ENCODE measurements at regions not wholly inside any gene's neighbourhood (a gene's known extent, or its start where the extent isn't known, plus 50 kb on each side); places are given as distances from the start of the nearest gene placed in this dataset.
A peak's percentile ranks its signal among the peaks of the same experiment; 100 is the strongest.

DNA sequence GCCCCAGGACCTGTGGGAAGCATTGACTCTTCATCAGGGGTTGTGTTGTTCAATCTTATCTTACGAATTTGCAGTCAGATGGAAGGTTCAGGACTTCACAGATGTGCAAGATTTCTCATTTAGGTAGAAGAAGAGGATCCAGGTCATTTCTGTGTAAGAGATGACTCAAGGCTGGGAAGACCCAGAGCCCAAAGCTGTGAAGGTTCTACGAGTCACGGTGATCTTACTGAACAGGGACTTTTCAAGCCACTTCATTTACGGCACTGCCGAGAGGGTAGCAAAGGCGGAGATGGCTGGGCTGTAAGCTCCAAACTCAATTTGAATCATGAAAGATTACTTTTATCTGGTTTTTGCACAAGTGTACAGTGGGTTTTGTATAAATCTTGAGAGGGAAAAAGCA is 228.0 kb upstream of the MEX3C start:
- in situ Hi-C loops (cut with MboI): no loop called here
- Histone ChIP-seq H3K79me2 (ENCODE audit: control insufficient read depth, insufficient read depth, low read length) (no peaks in the 10 kb centered on the region), H3K9me3 (replicated peaks; ENCODE audit: control insufficient read depth, insufficient read depth, low read length) (no peaks in the 10 kb centered on the region), H3K4me2 (ENCODE audit: control insufficient read depth, insufficient read depth) (no peak overlapping the region), H2AFZ (ENCODE audit: control insufficient read depth, low read depth, low read length) (peak overlapping the region; percentile 48), H3K36me3 (ENCODE audit: control insufficient read depth in 2 of 2, insufficient read depth in 2 of 2, low read length in 1 of 2) (no peaks in the 10 kb centered on the region), H3K4me1 (ENCODE audit: control insufficient read depth, insufficient read depth, low read length) (peaks cover 4% of the 10 kb centered on the region; the same call in 1 of the 2 replicates), H3K4me3 (no peak overlapping the region), H3K27ac (ENCODE audit: control insufficient read depth, insufficient read depth) (peak overlapping the region; percentile 46; the same call in 1 of the 2 replicates), H3K9ac (ENCODE audit: control insufficient read depth, insufficient read depth, low read length) (peak overlapping the region; percentile 16; the same call in 1 of the 2 replicates), H4K20me1 (ENCODE audit: control insufficient read depth, insufficient read depth) (no peaks in the 10 kb centered on the region), H3K27me3 (replicated peaks in 1 of 2; ENCODE audit: control insufficient read depth in 2 of 2, insufficient read depth in 2 of 2, low read length in 1 of 2) (no peaks in the 10 kb centered on the region)
- WGBS (ENCODE audit: insufficient coverage, insufficient replicate concordance, low lambda C conversion rate, missing lambda C conversion rate): 0% methylated on average over 6 of the region's 6 CpGs
- SMC1A ChIA-PET (ENCODE audit: uncharacterized antibody, unreplicated experiment): interaction anchor here (0.6 to 1.6 kb wide), 3 partner anchors 8 to 213 kb away, joined by 3 read pairs; no protein-coding TSS in a partner anchor
- peak; percentile 85 for ATAC-seq
- DNase-seq (ENCODE audit: low read depth, low spot score): peak; percentile 11
- CTCF ChIA-PET: interaction anchor here (0.6 kb wide), 1 partner anchor 86 kb away, joined by 4 read pairs; no protein-coding TSS in a partner anchor
- intact Hi-C loops (cut with micrococcal nuclease; ENCODE audit: unreplicated experiment): no loop called here
- no peak for FAIRE-seq
- POLR2A ChIA-PET: interaction anchor here (0.9 kb wide), 1 partner anchor 17 kb away, joined by 4 read pairs; no protein-coding TSS in a partner anchor
- RAD21 ChIA-PET (ENCODE audit: unreplicated experiment): no interaction called here
- no TSS peak for BruUV-seq (replicated peaks)
- TF ChIP-seq CBX5 (IDR thresholded peaks at IDR 0.05; ENCODE audit: low read depth) (no peak), SIN3A (IDR thresholded peaks at IDR 0.05; ENCODE audit: low read depth, low read length) (no peak), CREB1 (IDR thresholded peaks at IDR 0.05; ENCODE audit: low read depth) (no peak), FOXM1 (IDR thresholded peaks at IDR 0.05; ENCODE audit: low read depth, low read length) (no peak), IRF4 (IDR thresholded peaks at IDR 0.05; ENCODE audit: low read depth, low read length) (0 out of 2 replicates have a peak, but pooled peaks have one; percentile 8), RFX5 (IDR thresholded peaks at IDR 0.05; ENCODE audit: low read depth, low read length) (no peak), FOXK2 (IDR thresholded peaks at IDR 0.05) (no peak), CREM (IDR thresholded peaks at IDR 0.05; ENCODE audit: low read depth) (0 out of 2 replicates have a peak, but pooled peaks have one; percentile 15), NFIC (IDR thresholded peaks at IDR 0.05; ENCODE audit: low read depth, low read length) (0 out of 2 replicates have a peak, but pooled peaks have one; percentile 28), JUNB (IDR thresholded peaks at IDR 0.05) (peak; percentile 54; the same call in 1 of the 2 replicates)
- TF ChIP-seq, protein P1, sequence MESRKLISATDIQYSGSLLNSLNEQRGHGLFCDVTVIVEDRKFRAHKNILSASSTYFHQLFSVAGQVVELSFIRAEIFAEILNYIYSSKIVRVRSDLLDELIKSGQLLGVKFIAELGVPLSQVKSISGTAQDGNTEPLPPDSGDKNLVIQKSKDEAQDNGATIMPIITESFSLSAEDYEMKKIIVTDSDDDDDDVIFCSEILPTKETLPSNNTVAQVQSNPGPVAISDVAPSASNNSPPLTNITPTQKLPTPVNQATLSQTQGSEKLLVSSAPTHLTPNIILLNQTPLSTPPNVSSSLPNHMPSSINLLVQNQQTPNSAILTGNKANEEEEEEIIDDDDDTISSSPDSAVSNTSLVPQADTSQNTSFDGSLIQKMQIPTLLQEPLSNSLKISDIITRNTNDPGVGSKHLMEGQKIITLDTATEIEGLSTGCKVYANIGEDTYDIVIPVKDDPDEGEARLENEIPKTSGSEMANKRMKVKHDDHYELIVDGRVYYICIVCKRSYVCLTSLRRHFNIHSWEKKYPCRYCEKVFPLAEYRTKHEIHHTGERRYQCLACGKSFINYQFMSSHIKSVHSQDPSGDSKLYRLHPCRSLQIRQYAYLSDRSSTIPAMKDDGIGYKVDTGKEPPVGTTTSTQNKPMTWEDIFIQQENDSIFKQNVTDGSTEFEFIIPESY (IDR thresholded peaks at IDR 0.05): no peak
- TF ChIP-seq, protein P2, sequence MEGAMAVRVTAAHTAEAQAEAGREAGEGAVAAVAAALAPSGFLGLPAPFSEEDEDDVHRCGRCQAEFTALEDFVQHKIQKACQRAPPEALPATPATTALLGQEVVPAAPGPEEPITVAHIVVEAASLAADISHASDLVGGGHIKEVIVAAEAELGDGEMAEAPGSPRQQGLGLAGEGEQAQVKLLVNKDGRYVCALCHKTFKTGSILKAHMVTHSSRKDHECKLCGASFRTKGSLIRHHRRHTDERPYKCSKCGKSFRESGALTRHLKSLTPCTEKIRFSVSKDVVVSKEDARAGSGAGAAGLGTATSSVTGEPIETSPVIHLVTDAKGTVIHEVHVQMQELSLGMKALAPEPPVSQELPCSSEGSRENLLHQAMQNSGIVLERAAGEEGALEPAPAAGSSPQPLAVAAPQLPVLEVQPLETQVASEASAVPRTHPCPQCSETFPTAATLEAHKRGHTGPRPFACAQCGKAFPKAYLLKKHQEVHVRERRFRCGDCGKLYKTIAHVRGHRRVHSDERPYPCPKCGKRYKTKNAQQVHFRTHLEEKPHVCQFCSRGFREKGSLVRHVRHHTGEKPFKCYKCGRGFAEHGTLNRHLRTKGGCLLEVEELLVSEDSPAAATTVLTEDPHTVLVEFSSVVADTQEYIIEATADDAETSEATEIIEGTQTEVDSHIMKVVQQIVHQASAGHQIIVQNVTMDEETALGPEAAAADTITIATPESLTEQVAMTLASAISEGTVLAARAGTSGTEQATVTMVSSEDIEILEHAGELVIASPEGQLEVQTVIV (IDR thresholded peaks at IDR 0.05; ENCODE audit: borderline replicate concordance, partially characterized antibody): peak; percentile 43
- TF ChIP-seq, protein P3, sequence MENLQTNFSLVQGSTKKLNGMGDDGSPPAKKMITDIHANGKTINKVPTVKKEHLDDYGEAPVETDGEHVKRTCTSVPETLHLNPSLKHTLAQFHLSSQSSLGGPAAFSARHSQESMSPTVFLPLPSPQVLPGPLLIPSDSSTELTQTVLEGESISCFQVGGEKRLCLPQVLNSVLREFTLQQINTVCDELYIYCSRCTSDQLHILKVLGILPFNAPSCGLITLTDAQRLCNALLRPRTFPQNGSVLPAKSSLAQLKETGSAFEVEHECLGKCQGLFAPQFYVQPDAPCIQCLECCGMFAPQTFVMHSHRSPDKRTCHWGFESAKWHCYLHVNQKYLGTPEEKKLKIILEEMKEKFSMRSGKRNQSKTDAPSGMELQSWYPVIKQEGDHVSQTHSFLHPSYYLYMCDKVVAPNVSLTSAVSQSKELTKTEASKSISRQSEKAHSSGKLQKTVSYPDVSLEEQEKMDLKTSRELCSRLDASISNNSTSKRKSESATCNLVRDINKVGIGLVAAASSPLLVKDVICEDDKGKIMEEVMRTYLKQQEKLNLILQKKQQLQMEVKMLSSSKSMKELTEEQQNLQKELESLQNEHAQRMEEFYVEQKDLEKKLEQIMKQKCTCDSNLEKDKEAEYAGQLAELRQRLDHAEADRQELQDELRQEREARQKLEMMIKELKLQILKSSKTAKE (IDR thresholded peaks at IDR 0.05; ENCODE audit: low read depth, poor library complexity, severe bottlenecking): no peak
- TF ChIP-seq, protein P4, sequence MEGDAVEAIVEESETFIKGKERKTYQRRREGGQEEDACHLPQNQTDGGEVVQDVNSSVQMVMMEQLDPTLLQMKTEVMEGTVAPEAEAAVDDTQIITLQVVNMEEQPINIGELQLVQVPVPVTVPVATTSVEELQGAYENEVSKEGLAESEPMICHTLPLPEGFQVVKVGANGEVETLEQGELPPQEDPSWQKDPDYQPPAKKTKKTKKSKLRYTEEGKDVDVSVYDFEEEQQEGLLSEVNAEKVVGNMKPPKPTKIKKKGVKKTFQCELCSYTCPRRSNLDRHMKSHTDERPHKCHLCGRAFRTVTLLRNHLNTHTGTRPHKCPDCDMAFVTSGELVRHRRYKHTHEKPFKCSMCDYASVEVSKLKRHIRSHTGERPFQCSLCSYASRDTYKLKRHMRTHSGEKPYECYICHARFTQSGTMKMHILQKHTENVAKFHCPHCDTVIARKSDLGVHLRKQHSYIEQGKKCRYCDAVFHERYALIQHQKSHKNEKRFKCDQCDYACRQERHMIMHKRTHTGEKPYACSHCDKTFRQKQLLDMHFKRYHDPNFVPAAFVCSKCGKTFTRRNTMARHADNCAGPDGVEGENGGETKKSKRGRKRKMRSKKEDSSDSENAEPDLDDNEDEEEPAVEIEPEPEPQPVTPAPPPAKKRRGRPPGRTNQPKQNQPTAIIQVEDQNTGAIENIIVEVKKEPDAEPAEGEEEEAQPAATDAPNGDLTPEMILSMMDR (IDR thresholded peaks at IDR 0.05 in 2 of 3, conservative IDR thresholded peaks at IDR 0.05 in 1 of 3; ENCODE audit: control insufficient read depth in 2 of 3, extremely low read depth in 1 of 3, insufficient read depth in 1 of 3, low read depth in 3 of 3, low read length in 3 of 3): no peak
- TF ChIP-seq, protein P5, sequence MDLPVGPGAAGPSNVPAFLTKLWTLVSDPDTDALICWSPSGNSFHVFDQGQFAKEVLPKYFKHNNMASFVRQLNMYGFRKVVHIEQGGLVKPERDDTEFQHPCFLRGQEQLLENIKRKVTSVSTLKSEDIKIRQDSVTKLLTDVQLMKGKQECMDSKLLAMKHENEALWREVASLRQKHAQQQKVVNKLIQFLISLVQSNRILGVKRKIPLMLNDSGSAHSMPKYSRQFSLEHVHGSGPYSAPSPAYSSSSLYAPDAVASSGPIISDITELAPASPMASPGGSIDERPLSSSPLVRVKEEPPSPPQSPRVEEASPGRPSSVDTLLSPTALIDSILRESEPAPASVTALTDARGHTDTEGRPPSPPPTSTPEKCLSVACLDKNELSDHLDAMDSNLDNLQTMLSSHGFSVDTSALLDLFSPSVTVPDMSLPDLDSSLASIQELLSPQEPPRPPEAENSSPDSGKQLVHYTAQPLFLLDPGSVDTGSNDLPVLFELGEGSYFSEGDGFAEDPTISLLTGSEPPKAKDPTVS (IDR thresholded peaks at IDR 0.05; ENCODE audit: low read depth, low read length): no peak

Data from GM12878 (cell line).